Loucy (cell line): ENCODE measurements at regions not wholly inside any gene's neighbourhood (a gene's known extent, or its start where the extent isn't known, plus 50 kb on each side); places are given as distances from the start of the nearest gene placed in this dataset.

ENCODE experiments used
- H2AFZ ChIP-seq: fragments of 200-600 bp; sonication (generic); 2 replicates; pipeline ENCODE4 v1.6.0; 2016; ENCODE audit warnings: antibody characterized with exemption, mild to moderate bottlenecking, low read length, moderate library complexity
- H3F3A ChIP-seq: fragments of 200-600 bp; 2 replicates; pipeline ENCODE4 v1.6.0; 2016; ENCODE audit warnings: antibody characterized with exemption, low read depth, mild to moderate bottlenecking
- H3K27me3 ChIP-seq: fragments of 200-600 bp; sonication (generic); 2 replicates; pipeline ENCODE4 v1.6.1; 2014; ENCODE audit warnings: low read length, mild to moderate bottlenecking; ENCODE audit not compliant: insufficient read depth, poor library complexity, severe bottlenecking
- H3K36me3 ChIP-seq: fragments of 200-600 bp; sonication (generic); 2 replicates; pipeline ENCODE4 v1.6.1; 2016; ENCODE audit warnings: low read length; ENCODE audit not compliant: insufficient read depth
- H3K4me1 ChIP-seq: fragments of 200-600 bp; sonication (generic); 2 replicates; pipeline ENCODE4 v1.5.1; 2014; ENCODE audit warnings: low read length, mild to moderate bottlenecking; ENCODE audit not compliant: insufficient read depth, poor library complexity, severe bottlenecking
- H3K4me2 ChIP-seq: fragments of 200-600 bp; sonication (generic); 2 replicates; pipeline ENCODE4 v1.6.0; 2014; ENCODE audit warnings: antibody characterized with exemption, low read length, low read depth, mild to moderate bottlenecking; ENCODE audit not compliant: poor library complexity, severe bottlenecking
- H3K4me3 ChIP-seq: fragments of 200-600 bp; sonication (generic); 2 replicates; pipeline ENCODE4 v1.5.1; 2014; ENCODE audit warnings: low read length, mild to moderate bottlenecking, mixed read lengths; ENCODE audit not compliant: poor library complexity, severe bottlenecking
- H3K79me2 ChIP-seq: fragments of 200-600 bp; sonication (generic); 2 replicates; pipeline ENCODE4 v1.6.1; 2014; ENCODE audit warnings: low read length; ENCODE audit not compliant: insufficient read depth
- H3K9ac ChIP-seq: fragments of 200-600 bp; sonication (generic); 2 replicates; pipeline ENCODE4 v1.6.0; 2014; ENCODE audit warnings: mild to moderate bottlenecking, low read depth, low read length, moderate library complexity; ENCODE audit not compliant: poor library complexity, severe bottlenecking
- H3K9me2 ChIP-seq: fragments of 200-600 bp; sonication (generic); replicated peaks from 2 replicates; pipeline ENCODE4 v1.6.1; 2016; ENCODE audit warnings: low read depth, low read length, mixed read lengths
- H3K9me3 ChIP-seq: fragments of 200-600 bp; sonication (generic); 2 replicates; pipeline ENCODE4 v1.6.1; 2014; ENCODE audit warnings: mild to moderate bottlenecking, antibody characterized with exemption, low read length, low read depth; ENCODE audit not compliant: insufficient read depth
- H4K20me1 ChIP-seq: fragments of 200-600 bp; sonication (generic); 2 replicates; pipeline ENCODE4 v1.6.0; 2014; ENCODE audit warnings: antibody characterized with exemption, low read length, mild to moderate bottlenecking; ENCODE audit not compliant: insufficient read depth, poor library complexity, severe bottlenecking
- CTCF ChIP-seq: fragments of 200-600 bp; sonication (generic); conservative IDR thresholded peaks from 2 replicates; pipeline ENCODE4 v1.5.1; 2014; ENCODE audit warnings: mild to moderate bottlenecking, antibody characterized with exemption, low read length
- EZH2phosphoT487 ChIP-seq: fragments of 200-600 bp; IDR thresholded peaks from 2 replicates; pipeline ENCODE4 v1.6.1; 2018; ENCODE audit warnings: antibody characterized with exemption, mild to moderate bottlenecking, moderate library complexity, borderline replicate concordance

- H3K79me2 ChIP-seq: no peaks in the 10 kb centered on the region
- no peak overlapping the region for H3K4me2 ChIP-seq
- H3K36me3 ChIP-seq: no peaks in the 10 kb centered on the region
- no peaks in the 10 kb centered on the region for H3K27me3 ChIP-seq
- no peaks in the 10 kb centered on the region for H4K20me1 ChIP-seq
- H3K9ac ChIP-seq: no peak overlapping the region
- H2AFZ ChIP-seq: no peak overlapping the region
- H3K9me2 ChIP-seq: no peaks in the 10 kb centered on the region
- H3K4me3 ChIP-seq: no peak overlapping the region
- H3F3A ChIP-seq: no peaks in the 10 kb centered on the region
- no peak for TF ChIP-seq CTCF
- no peak for TF ChIP-seq EZH2phosphoT487
- H3K4me1 ChIP-seq: no peaks in the 10 kb centered on the region
- H3K9me3 ChIP-seq: no peaks in the 10 kb centered on the region
Measured at GRCh38 chr10:90583416-90583815, 274.4 kb downstream of the HTR7 start.

- no peaks in the 10 kb centered on the region for H3K4me1 ChIP-seq
Measured at GRCh38 chr10:90587081-90587491, 270.8 kb downstream of the HTR7 start.

GRCh38 chr10:90587561-90587960 lies 270.3 kb downstream of the HTR7 start:
- Histone ChIP-seq H3K4me3 (no peak overlapping the region), H4K20me1 (no peaks in the 10 kb centered on the region), H3K27me3 (no peaks in the 10 kb centered on the region), H3K4me2 (no peak overlapping the region), H3K4me1 (no peaks in the 10 kb centered on the region), H3F3A (no peaks in the 10 kb centered on the region), H3K9ac (no peak overlapping the region), H3K79me2 (no peaks in the 10 kb centered on the region), H3K9me3 (no peaks in the 10 kb centered on the region), H2AFZ (no peak overlapping the region), H3K36me3 (no peaks in the 10 kb centered on the region), H3K9me2 (no peaks in the 10 kb centered on the region)
- TF ChIP-seq EZH2phosphoT487: no peak
- TF ChIP-seq CTCF: no peak

More at GRCh38 chr10:90587081-90587491, 270.8 kb downstream of the HTR7 start:
- Histone ChIP-seq H3K9me3 (no peaks in the 10 kb centered on the region), H3K9me2 (no peaks in the 10 kb centered on the region), H4K20me1 (no peaks in the 10 kb centered on the region), H3K27me3 (no peaks in the 10 kb centered on the region), H3K36me3 (no peaks in the 10 kb centered on the region), H3K4me2 (no peak overlapping the region), H3K4me3 (no peak overlapping the region), H3K79me2 (no peaks in the 10 kb centered on the region), H3F3A (no peaks in the 10 kb centered on the region), H2AFZ (no peak overlapping the region), H3K9ac (no peak overlapping the region)
- TF ChIP-seq CTCF: no peak
- no peak for TF ChIP-seq EZH2phosphoT487
